Mesendoderm (in vitro differentiated cells): ENCODE measurements at regions not wholly inside any gene's neighbourhood (a gene's known extent, or its start where the extent isn't known, plus 50 kb on each side); places are given as distances from the start of the nearest gene placed in this dataset.

Experiments
- DNase-seq: peaks from one replicate; pipeline ENCODE4 v3.0.0; 2013
- H2AK5ac ChIP-seq: 2 replicates; pipeline ENCODE4 v1.6.1; 2013; ENCODE audit warnings: low read length, inconsistent platforms
- H2BK120ac ChIP-seq: 2 replicates; pipeline ENCODE4 v1.6.1; 2013; ENCODE audit warnings: low read depth, mild to moderate bottlenecking, low read length, moderate library complexity, mixed read lengths
- H2BK15ac ChIP-seq: replicated peaks from 2 replicates; pipeline ENCODE4 v1.6.1; 2013; ENCODE audit warnings: low read depth, mild to moderate bottlenecking, moderate library complexity
- H2BK5ac ChIP-seq: 2 replicates; pipeline ENCODE4 v1.6.1; 2013; ENCODE audit warnings: low read length, inconsistent platforms
- H3K18ac ChIP-seq: 2 replicates; pipeline ENCODE4 v1.6.1; 2013; ENCODE audit warnings: mild to moderate bottlenecking, low read length, mixed read lengths
- H3K23ac ChIP-seq: one replicate; pipeline ENCODE4 v1.6.1; 2013; ENCODE audit warnings: low read length
- H3K27ac ChIP-seq: 2 replicates; pipeline ENCODE4 v1.5.1; 2013; ENCODE audit warnings: low read depth, mild to moderate bottlenecking, inconsistent platforms, low read length, moderate library complexity
- H3K27me3 ChIP-seq: 2 replicates; pipeline ENCODE4 v1.6.1; 2013; ENCODE audit warnings: low read length, control low read depth, mild to moderate bottlenecking, inconsistent platforms; ENCODE audit not compliant: insufficient read depth, poor library complexity
- H3K36me3 ChIP-seq: 2 replicates; pipeline ENCODE4 v1.6.1; 2013; ENCODE audit warnings: low read length, inconsistent platforms; ENCODE audit not compliant: control insufficient read depth, insufficient read depth
- H3K4ac ChIP-seq: one replicate; pipeline ENCODE4 v1.6.1; 2013; ENCODE audit warnings: low read depth, mild to moderate bottlenecking, low read length, moderate library complexity
- H3K4me1 ChIP-seq: 2 replicates; pipeline ENCODE4 v1.6.1; 2013; ENCODE audit warnings: low read depth, low read length, inconsistent platforms; ENCODE audit not compliant: control insufficient read depth
- H3K4me2 ChIP-seq: 2 replicates; pipeline ENCODE4 v1.6.1; 2013; ENCODE audit warnings: low read length
- H3K4me3 ChIP-seq: 2 replicates; pipeline ENCODE4 v1.5.1; 2013; ENCODE audit warnings: mild to moderate bottlenecking, low read length
- H3K56ac ChIP-seq: one replicate; pipeline ENCODE4 v1.6.1; 2013; ENCODE audit warnings: low read length
- H3K79me1 ChIP-seq: 2 replicates; pipeline ENCODE4 v1.6.1; 2013; ENCODE audit warnings: low read length, inconsistent platforms
- H3K79me2 ChIP-seq: 2 replicates; pipeline ENCODE4 v1.6.1; 2013; ENCODE audit warnings: mild to moderate bottlenecking, low read length; ENCODE audit not compliant: control insufficient read depth, insufficient read depth
- H3K9ac ChIP-seq: 2 replicates; pipeline ENCODE4 v1.6.1; 2013; ENCODE audit warnings: low read length, inconsistent platforms
- H4K5ac ChIP-seq: one replicate; pipeline ENCODE4 v1.6.1; 2013; ENCODE audit warnings: low read length
- H4K8ac ChIP-seq: one replicate; pipeline ENCODE4 v1.6.1; 2013; ENCODE audit warnings: low read depth, mild to moderate bottlenecking, control low read depth, low read length, moderate library complexity
- WGBS: extraction: QIAGEN DNeasy Blood & Tissue Kit; methylation state at CpG from one replicate; pipeline ENCODE4 v1.1.7; 2013; ENCODE audit warnings: low lambda C conversion rate, missing lambda C conversion rate; ENCODE audit not compliant: insufficient coverage; ENCODE audit errors: extremely low coverage; 5-methylcytosine and 5-hydroxymethylcytosine counted together

DNA sequence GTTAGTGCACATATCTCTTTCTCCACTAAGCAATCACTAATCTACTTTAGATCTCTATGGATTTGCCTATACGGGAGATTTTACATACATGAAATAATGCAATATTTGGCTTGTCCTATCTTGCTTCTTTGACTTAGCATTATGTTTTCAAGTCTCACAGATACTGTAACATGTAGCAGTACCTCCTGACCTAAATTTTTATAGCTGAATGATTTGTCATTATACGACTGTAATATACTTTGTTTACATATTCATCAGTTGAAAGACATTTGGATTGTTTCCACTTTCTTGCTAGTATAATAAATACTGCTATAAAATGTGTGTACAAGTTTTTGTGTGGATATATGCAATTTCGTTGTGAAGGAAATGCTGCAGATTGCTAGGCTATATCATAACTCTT lies 1520.8 kb upstream of the CDH6 start:
- H3K27ac ChIP-seq, result no peak overlapping the region

DNA sequence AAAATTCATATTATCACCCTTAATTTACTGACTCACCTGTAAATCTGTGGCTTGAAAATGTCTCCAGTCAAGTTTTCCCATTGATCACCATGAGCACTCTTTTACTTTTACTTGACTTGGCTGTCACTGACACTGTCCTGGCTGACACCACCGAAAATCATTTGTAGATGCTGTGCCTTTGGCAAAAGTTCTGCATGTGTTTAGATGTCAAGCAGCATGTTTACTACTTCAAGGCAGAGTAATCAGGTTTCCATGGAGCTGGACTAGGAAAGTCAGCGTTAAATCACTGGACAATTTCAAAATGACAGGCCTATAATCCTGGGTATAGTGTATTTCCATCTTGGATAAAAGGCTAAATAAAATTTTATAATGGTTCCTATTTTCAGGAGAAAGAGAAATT lies 1530.6 kb upstream of the CDH6 start:
- Histone ChIP-seq H3K4me1 (no peaks in the 10 kb centered on the region), H3K4me3 (no peak overlapping the region), H2AK5ac (no peak overlapping the region), H3K4ac (no peak overlapping the region), H3K23ac (no peak overlapping the region), H3K56ac (no peak overlapping the region), H3K27me3 (no peaks in the 10 kb centered on the region), H2BK5ac (no peak overlapping the region), H3K9ac (no peak overlapping the region), H3K18ac (no peak overlapping the region), H3K79me1 (no peaks in the 10 kb centered on the region), H2BK120ac (no peak overlapping the region), H3K36me3 (no peaks in the 10 kb centered on the region), H2BK15ac (no peak overlapping the region), H4K5ac (no peak overlapping the region), H4K8ac (no peak overlapping the region), H3K4me2 (no peak overlapping the region), H3K27ac (no peak overlapping the region), H3K79me2 (no peaks in the 10 kb centered on the region)
- WGBS, result no CpG with 5 or more reads among the region's 2 CpGs
- no peak for DNase-seq

More for the DNA sequence above, 1520.8 kb upstream of the CDH6 start:
- no CpG with 5 or more reads among the region's 3 CpGs for WGBS
- no peak overlapping the region for H2AK5ac ChIP-seq
- H2BK15ac ChIP-seq, result no peak overlapping the region
- H2BK120ac ChIP-seq, result no peak overlapping the region
- no peak for DNase-seq
- H4K8ac ChIP-seq, result no peak overlapping the region
- no peaks in the 10 kb centered on the region for H3K4me1 ChIP-seq
- H4K5ac ChIP-seq, result no peak overlapping the region
- no peak overlapping the region for H3K4me3 ChIP-seq
- H3K4ac ChIP-seq, result no peak overlapping the region
- no peaks in the 10 kb centered on the region for H3K79me1 ChIP-seq
- no peak overlapping the region for H3K23ac ChIP-seq
- no peak overlapping the region for H3K9ac ChIP-seq
- no peaks in the 10 kb centered on the region for H3K27me3 ChIP-seq
- H3K36me3 ChIP-seq, result no peaks in the 10 kb centered on the region
- H3K56ac ChIP-seq, result no peak overlapping the region
- no peak overlapping the region for H3K4me2 ChIP-seq
- no peak overlapping the region for H2BK5ac ChIP-seq
- H3K18ac ChIP-seq, result no peak overlapping the region
- H3K79me2 ChIP-seq, result no peaks in the 10 kb centered on the region

DNA sequence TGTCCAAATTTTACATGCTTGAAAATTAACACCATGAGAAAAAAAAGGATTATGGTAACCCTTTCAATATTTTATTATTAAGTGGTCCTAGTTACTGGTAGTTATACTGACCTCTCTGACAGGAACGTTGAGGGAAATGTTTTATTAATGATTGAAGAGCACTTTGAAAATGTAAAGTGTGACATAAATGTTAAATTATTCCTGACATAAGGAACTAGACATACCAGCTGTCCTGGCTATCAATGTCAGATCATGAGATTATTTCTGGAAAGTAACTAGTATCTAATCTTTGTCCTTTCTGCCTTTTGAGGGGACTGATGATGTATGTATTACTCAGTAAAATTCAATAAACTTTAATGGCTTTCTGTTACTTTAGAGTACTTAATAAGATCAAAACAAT lies 1538.5 kb upstream of the CDH6 start:
- Histone ChIP-seq H3K36me3 (no peaks in the 10 kb centered on the region), H3K23ac (no peak overlapping the region), H4K5ac (no peak overlapping the region), H2BK5ac (no peak overlapping the region), H3K56ac (no peak overlapping the region), H2BK120ac (no peak overlapping the region), H2BK15ac (no peak overlapping the region), H3K79me1 (no peaks in the 10 kb centered on the region), H3K4me1 (no peaks in the 10 kb centered on the region), H3K4me3 (no peak overlapping the region), H3K27me3 (no peaks in the 10 kb centered on the region), H3K4me2 (no peak overlapping the region), H2AK5ac (no peak overlapping the region), H3K18ac (no peak overlapping the region), H4K8ac (no peak overlapping the region), H3K79me2 (no peaks in the 10 kb centered on the region), H3K4ac (no peak overlapping the region), H3K9ac (no peak overlapping the region), H3K27ac (no peak overlapping the region)
- WGBS, result no CpG with 5 or more reads among the region's 1 CpG
- no peak for DNase-seq

DNA sequence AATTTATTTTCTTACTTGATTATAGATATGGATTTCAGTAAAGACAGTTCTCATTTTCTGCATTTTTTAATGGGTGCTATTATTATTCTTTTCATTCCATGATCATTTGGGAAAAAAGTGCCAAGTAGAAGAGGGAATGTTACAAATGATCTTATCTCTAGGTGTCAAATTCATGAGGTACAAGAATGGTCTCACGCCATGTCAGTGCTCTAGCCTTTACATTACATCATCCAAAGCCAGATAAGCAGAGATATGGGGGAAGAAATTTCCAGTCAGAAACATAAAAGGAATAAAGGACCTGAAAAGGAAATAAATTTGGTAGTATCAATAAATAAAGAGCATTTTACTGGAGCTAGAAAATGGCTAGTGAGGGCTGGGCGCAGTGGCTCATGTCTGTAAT lies 1544.2 kb upstream of the CDH6 start:
- Histone ChIP-seq H3K27ac (no peak overlapping the region), H3K56ac (no peak overlapping the region), H3K79me2 (no peaks in the 10 kb centered on the region), H2BK15ac (no peak overlapping the region), H4K8ac (no peak overlapping the region), H3K18ac (no peak overlapping the region), H3K27me3 (no peaks in the 10 kb centered on the region), H2BK5ac (no peak overlapping the region), H3K36me3 (no peaks in the 10 kb centered on the region), H3K4ac (peak overlapping the region; percentile 86), H3K79me1 (no peaks in the 10 kb centered on the region), H4K5ac (no peak overlapping the region), H2AK5ac (no peak overlapping the region), H3K4me3 (no peak overlapping the region), H3K9ac (no peak overlapping the region), H3K4me2 (no peak overlapping the region), H2BK120ac (no peak overlapping the region), H3K4me1 (no peaks in the 10 kb centered on the region), H3K23ac (no peak overlapping the region)
- DNase-seq, result peak; percentile 90
- no CpG with 5 or more reads among the region's 2 CpGs for WGBS

DNA sequence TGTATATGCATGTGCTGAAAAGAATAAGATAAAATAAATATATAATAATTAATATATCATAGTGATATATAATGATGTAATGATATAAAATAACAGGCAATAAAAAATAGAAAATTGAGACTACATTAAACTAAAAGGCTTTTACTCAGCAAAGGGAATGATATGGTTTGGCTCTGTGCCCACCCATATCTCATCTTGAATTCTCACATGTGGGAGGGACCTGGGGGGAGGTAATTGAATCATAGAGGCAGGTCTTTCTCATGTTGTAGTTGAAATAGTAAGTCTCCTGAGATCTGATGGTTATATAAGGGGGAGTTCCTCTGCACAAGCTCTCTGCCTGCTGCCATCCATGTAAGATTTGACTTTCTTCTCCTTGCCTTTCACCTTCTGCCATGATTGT lies 1550.9 kb upstream of the CDH6 start:
- H3K4me3 ChIP-seq, result no peak overlapping the region
- H3K79me1 ChIP-seq, result no peaks in the 10 kb centered on the region
- H4K8ac ChIP-seq, result no peak overlapping the region
- no peak overlapping the region for H3K27ac ChIP-seq
- no peak overlapping the region for H2AK5ac ChIP-seq
- no peak overlapping the region for H2BK15ac ChIP-seq
- no peak overlapping the region for H4K5ac ChIP-seq
- no peaks in the 10 kb centered on the region for H3K36me3 ChIP-seq
- H3K79me2 ChIP-seq, result no peaks in the 10 kb centered on the region
- H2BK5ac ChIP-seq, result no peak overlapping the region
- no peak overlapping the region for H3K9ac ChIP-seq
- no peak overlapping the region for H3K23ac ChIP-seq
- H3K4me1 ChIP-seq, result no peaks in the 10 kb centered on the region
- no peak overlapping the region for H3K4me2 ChIP-seq
- no peak overlapping the region for H2BK120ac ChIP-seq
- H3K27me3 ChIP-seq, result no peaks in the 10 kb centered on the region
- H3K56ac ChIP-seq, result no peak overlapping the region
- no peak overlapping the region for H3K18ac ChIP-seq
- no peak overlapping the region for H3K4ac ChIP-seq
- DNase-seq, result no peak

DNA sequence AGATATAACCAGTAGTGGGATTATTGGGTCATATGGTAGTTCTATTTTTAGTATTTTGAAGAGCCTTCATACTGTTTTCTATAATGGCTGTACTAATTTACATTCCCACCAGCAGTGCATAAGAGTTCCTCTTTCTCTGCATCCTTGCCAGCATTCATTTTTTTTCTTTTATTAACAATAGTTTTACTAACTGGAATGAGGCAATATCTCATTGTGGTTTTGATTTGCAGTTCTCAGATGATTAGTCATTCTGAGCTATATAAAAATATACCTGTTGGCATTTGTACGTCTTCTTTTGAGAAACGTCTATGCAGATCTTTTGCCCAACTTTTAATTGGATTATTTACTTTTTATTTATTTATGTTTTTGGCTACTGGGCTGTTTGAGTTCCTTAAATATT lies 1579.3 kb upstream of the CDH6 start:
- no peak overlapping the region for H3K18ac ChIP-seq
- no peak overlapping the region for H2BK15ac ChIP-seq
- H4K8ac ChIP-seq, result no peak overlapping the region
- no peak overlapping the region for H3K4me3 ChIP-seq
- no peak overlapping the region for H2BK120ac ChIP-seq
- H2BK5ac ChIP-seq, result no peak overlapping the region
- WGBS, result no CpG with 5 or more reads among the region's 2 CpGs
- H3K27me3 ChIP-seq, result no peaks in the 10 kb centered on the region
- H2AK5ac ChIP-seq, result no peak overlapping the region
- H3K23ac ChIP-seq, result no peak overlapping the region
- no peak overlapping the region for H3K4me2 ChIP-seq
- no peaks in the 10 kb centered on the region for H3K4me1 ChIP-seq
- H3K36me3 ChIP-seq, result no peaks in the 10 kb centered on the region
- no peak overlapping the region for H3K4ac ChIP-seq
- H3K27ac ChIP-seq, result no peak overlapping the region
- no peak for DNase-seq
- no peak overlapping the region for H3K9ac ChIP-seq
- no peaks in the 10 kb centered on the region for H3K79me2 ChIP-seq
- no peaks in the 10 kb centered on the region for H3K79me1 ChIP-seq
- no peak overlapping the region for H3K56ac ChIP-seq
- no peak overlapping the region for H4K5ac ChIP-seq
